Gastroesophageal sphincter (tissue), 3 donors: ENCODE measurements at regions not wholly inside any gene's neighbourhood (a gene's known extent, or its start where the extent isn't known, plus 50 kb on each side); places are given as distances from the start of the nearest gene placed in this dataset.

Experiments
- CTCF ChIP-seq, 4 experiments: fragments of 200-600 bp in 2 of 4; fragments of 450-650 bp in 2 of 4; sonication (generic) in 1 of 4; IDR thresholded peaks; one replicate each; pipeline ENCODE4 v1.5.1; 2017 to 2019; ENCODE audit warnings: antibody characterized with exemption in 4 of 4, mild to moderate bottlenecking in 2 of 4, moderate library complexity in 2 of 4
- POLR2AphosphoS5 ChIP-seq: sonication (generic); formaldehyde crosslinking; IDR thresholded peaks from one replicate; pipeline ENCODE4 v1.6.1; 2017; ENCODE audit warnings: antibody characterized with exemption

- no peak for TF ChIP-seq CTCF (IDR thresholded peaks at IDR 0.05)
- TF ChIP-seq POLR2AphosphoS5, result no peak
These were observed 136.3 kb upstream of the PLEKHG7 start for GRCh38 chr12:92566448-92567019.
